Spleen (tissue), 11 donors: ENCODE measurements at regions not wholly inside any gene's neighbourhood (a gene's known extent, or its start where the extent isn't known, plus 50 kb on each side); places are given as distances from the start of the nearest gene placed in this dataset.

Source experiments
- DNase-seq: peaks from one replicate; pipeline ENCODE4 v3.0.0-alpha.2; 2020
- H3K27ac ChIP-seq, 8 donors: fragments of 200-600 bp; sonication (generic) in 7 of 8; 1 replicate in 4 of 8; 2 replicates in 4 of 8; pipeline versions ENCODE4 v1.5.0 to v1.8.0; 2016 to 2021; ENCODE audit warnings: inconsistent platforms in 4 of 8, mild to moderate bottlenecking in 4 of 8, moderate library complexity in 1 of 8
- H3K27me3 ChIP-seq, 7 donors: fragments of 200-600 bp; sonication (generic) in 6 of 7; replicated peaks in 1 of 7; 1 replicate in 4 of 7; 2 replicates in 3 of 7; pipeline versions ENCODE4 v1.5.0 to v1.8.0; 2016 to 2021; ENCODE audit warnings: inconsistent platforms in 3 of 7, mild to moderate bottlenecking in 1 of 7
- H3K36me3 ChIP-seq, 6 donors: fragments of 200-600 bp; sonication (generic) in 5 of 6; 1 replicate in 4 of 6; 2 replicates in 2 of 6; pipeline versions ENCODE4 v1.5.0 to v1.8.0; 2016 to 2021; ENCODE audit warnings: inconsistent platforms in 2 of 6
- H3K4me1 ChIP-seq, 6 donors: fragments of 200-600 bp; sonication (generic) in 5 of 6; 1 replicate in 3 of 6; 2 replicates in 3 of 6; pipeline versions ENCODE4 v1.5.0 to v1.8.0; 2016 to 2021; ENCODE audit warnings: inconsistent platforms in 3 of 6
- H3K4me3 ChIP-seq, 8 donors: fragments of 200-600 bp; sonication (generic) in 7 of 8; 1 replicate in 4 of 8; 2 replicates in 4 of 8; pipeline versions ENCODE4 v1.5.0 to v1.8.0; 2016 to 2021; ENCODE audit warnings: inconsistent platforms in 4 of 8, mild to moderate bottlenecking in 4 of 8, moderate library complexity in 2 of 8
- H3K9me3 ChIP-seq, 8 donors: fragments of 200-600 bp; sonication (generic) in 7 of 8; 1 replicate in 4 of 8; 2 replicates in 4 of 8; pipeline versions ENCODE4 v1.5.0 to v1.8.0; 2016 to 2021; ENCODE audit warnings: inconsistent platforms in 4 of 8
- CTCF ChIP-seq, 11 experiments: fragments of 200-600 bp in 7 of 11; fragments of 450-650 bp in 4 of 11; sonication (generic) in 4 of 11; IDR thresholded peaks in 8 of 11; conservative IDR thresholded peaks in 3 of 11; 1 replicate in 7 of 11; 2 replicates in 4 of 11; pipeline versions ENCODE4 v1.4.0 to v1.8.0; 2016 to 2021; ENCODE audit warnings: antibody characterized with exemption in 11 of 11, inconsistent platforms in 4 of 11, mild to moderate bottlenecking in 1 of 11
- POLR2A ChIP-seq, 3 donors: fragments of 450-650 bp; IDR thresholded peaks; one replicate each; pipeline ENCODE4 v1.5.1; 2017; ENCODE audit warnings: antibody characterized with exemption in 3 of 3, mild to moderate bottlenecking in 1 of 3
- POLR2AphosphoS5 ChIP-seq, 3 donors: sonication (generic); formaldehyde crosslinking; IDR thresholded peaks; one replicate each; pipeline ENCODE4 v1.5.1; 2017; ENCODE audit warnings: antibody characterized with exemption in 3 of 3
- WGBS, 5 donors: extraction: QIAGEN DNeasy Blood & Tissue Kit in 3 of 5; methylation state at CpG; one replicate each; pipeline versions ENCODE4 v1.1.5 to v1.1.7; 2013 to 2018; 5-methylcytosine and 5-hydroxymethylcytosine counted together
- intact Hi-C: fragments of 100-400 bp; cut with DNase I; formaldehyde crosslinking; loops from one replicate; pipeline ENCODE4 v1.15.0; 2023; ENCODE audit warnings: low total_unique reads
- donor health status: healthy with polysubstance abuse.
- donor health status: DM: no; HTN: no; CAD: no; lungs with moderate emphysema.
- donor health status: DM: no; HTN: no; CAD: no.
- donor health status: Bipolar disorder and iron deficiency.
- donor health status: healthy.
- donor health status: DM: no; HTN: no; CAD: no.
- donor health status: DM: yes; HTN: yes; CAD: no.

GRCh38 chr7:20980232-20980631 lies 193.5 kb upstream of the SP8 start:
- no peak for DNase-seq
- peaks cover 0 to 4% (median 0%) of the 10 kb centered on the region in 6 donors for H3K4me1 ChIP-seq
- no peaks in the 10 kb centered on the region for H3K27me3 ChIP-seq
- no peaks in the 10 kb centered on the region for H3K9me3 ChIP-seq
- H3K27ac ChIP-seq = no peak overlapping the region
- TF ChIP-seq POLR2A (IDR thresholded peaks at IDR 0.05) (no peak), CTCF (IDR thresholded peaks at IDR 0.05 in 8 of 11, conservative IDR thresholded peaks at IDR 0.05 in 3 of 11) (no peak), POLR2AphosphoS5 (IDR thresholded peaks at IDR 0.05) (no peak)
- H3K36me3 ChIP-seq = no peaks in the 10 kb centered on the region
- intact Hi-C loops = no loop called here
- 87 to 92% (median 88%) methylated on average over 8 of the region's 8 CpGs for WGBS, 5 donors
- no peak overlapping the region for H3K4me3 ChIP-seq

GRCh38 chr7:20980668-20981264 lies 194.1 kb upstream of the SP8 start:
- DNase-seq = no peak
- H3K36me3 ChIP-seq = no peaks in the 10 kb centered on the region
- intact Hi-C loops = no loop called here
- no peaks in the 10 kb centered on the region for H3K27me3 ChIP-seq
- peaks cover 0 to 4% (median 0%) of the 10 kb centered on the region in 6 donors for H3K4me1 ChIP-seq
- H3K9me3 ChIP-seq = no peaks in the 10 kb centered on the region
- no peak for TF ChIP-seq POLR2AphosphoS5 (IDR thresholded peaks at IDR 0.05)
- TF ChIP-seq POLR2A (IDR thresholded peaks at IDR 0.05) = no peak
- no peak for TF ChIP-seq CTCF (IDR thresholded peaks at IDR 0.05 in 8 of 11, conservative IDR thresholded peaks at IDR 0.05 in 3 of 11)
- no peak overlapping the region for H3K4me3 ChIP-seq
- H3K27ac ChIP-seq = no peak overlapping the region
- WGBS, 5 donors = 31 to 39% (median 37%) methylated on average over 7 of the region's 7 CpGs

GRCh38 chr7:20988340-20988739 lies 201.7 kb upstream of the SP8 start:
- DNase-seq = no peak
- WGBS, 5 donors = 91 to 96% (median 93%) methylated on average over 3 of the region's 3 CpGs
- no peaks in the 10 kb centered on the region for H3K27me3 ChIP-seq

GRCh38 chr7:20991544-20991943 lies 204.9 kb upstream of the SP8 start:
- Histone ChIP-seq H3K36me3 (no peaks in the 10 kb centered on the region), H3K4me1 (no peaks in the 10 kb centered on the region), H3K27me3 (no peaks in the 10 kb centered on the region), H3K9me3 (peaks cover 0 to 13% (median 3%) of the 10 kb centered on the region in 8 donors), H3K27ac (no peak overlapping the region), H3K4me3 (no peak overlapping the region)
- intact Hi-C loops = no loop called here
- DNase-seq = no peak
- no peak for TF ChIP-seq POLR2A (IDR thresholded peaks at IDR 0.05)
- no peak for TF ChIP-seq POLR2AphosphoS5 (IDR thresholded peaks at IDR 0.05)

More at GRCh38 chr7:20988340-20988739, 201.7 kb upstream of the SP8 start:
- Histone ChIP-seq H3K36me3 (no peaks in the 10 kb centered on the region), H3K4me1 (no peaks in the 10 kb centered on the region), H3K4me3 (no peak overlapping the region), H3K9me3 (peaks cover 0 to 9% (median 2%) of the 10 kb centered on the region in 8 donors), H3K27ac (no peak overlapping the region)
- TF ChIP-seq POLR2AphosphoS5 (IDR thresholded peaks at IDR 0.05) (no peak), CTCF (IDR thresholded peaks at IDR 0.05 in 8 of 11, conservative IDR thresholded peaks at IDR 0.05 in 3 of 11) (no peak), POLR2A (IDR thresholded peaks at IDR 0.05) (no peak)
- intact Hi-C loops = no loop called here
